K562 (cell line): ENCODE measurements at regions not wholly inside any gene's neighbourhood (a gene's known extent, or its start where the extent isn't known, plus 50 kb on each side); places are given as distances from the start of the nearest gene placed in this dataset.
A peak's percentile ranks its signal among the peaks of the same experiment; 100 is the strongest.

Source experiments
- ASH1L ChIP-seq: fragments of 450-650 bp; IDR thresholded peaks from 2 replicates; pipeline ENCODE4 v1.6.1; 2018; ENCODE audit warnings: borderline replicate concordance, mild to moderate bottlenecking, low read depth; ENCODE audit not compliant: partially characterized antibody
- CREB5 ChIP-seq: fragments of 250-450 bp; sonication (Bioruptor Pico); IDR thresholded peaks from 2 replicates; pipeline ENCODE4 v1.5.0; 2020; ENCODE audit warnings: mild to moderate bottlenecking
- ETV6 ChIP-seq, 3 experiments: fragments of 150-350 bp in 1 of 3; sonication (generic) in 1 of 3; formaldehyde crosslinking in 1 of 3; IDR thresholded peaks; 2 replicates each; pipeline versions ENCODE4 v1.6.1 to v1.8.0; 2014 to 2022; ENCODE audit warnings: borderline replicate concordance in 2 of 3, low read depth in 2 of 3, antibody characterized with exemption in 1 of 3, low read length in 1 of 3, mild to moderate bottlenecking in 1 of 3, missing genetic modification reagents in 1 of 3
- KDM2B ChIP-seq: fragments of 250-450 bp; sonication (Bioruptor Pico); IDR thresholded peaks from 2 replicates; pipeline ENCODE4 v1.8.0; 2021; ENCODE audit warnings: mild to moderate bottlenecking, moderate library complexity
- KLF1 ChIP-seq: fragments of 450-650 bp; IDR thresholded peaks from 2 replicates; pipeline ENCODE4 v1.6.1; 2016; ENCODE audit warnings: missing genetic modification characterization, missing compliant biosample characterization
- NR0B1 ChIP-seq: fragments of 450-650 bp; IDR thresholded peaks from one replicate; pipeline ENCODE4 v1.6.1; 2018; ENCODE audit warnings: mild to moderate bottlenecking, moderate library complexity; ENCODE audit not compliant: partially characterized antibody
- NR4A1 ChIP-seq, 2 experiments: fragments of 250-450 bp in 1 of 2; fragments of 450-650 bp in 1 of 2; sonication (Bioruptor Pico) in 1 of 2; IDR thresholded peaks; 2 replicates each; pipeline versions ENCODE4 v1.4.0 to v1.6.1; 2016 to 2020; ENCODE audit warnings: mild to moderate bottlenecking in 2 of 2, missing compliant biosample characterization in 1 of 2, missing genetic modification characterization in 1 of 2, moderate library complexity in 1 of 2
- RAD51 ChIP-seq: fragments of 450-650 bp; IDR thresholded peaks from 2 replicates; pipeline ENCODE4 v1.7.1; 2016; ENCODE audit warnings: low read depth, mild to moderate bottlenecking, borderline replicate concordance
- RBM14 ChIP-seq: fragments of 200-400 bp; formaldehyde crosslinking; IDR thresholded peaks from 2 replicates; pipeline ENCODE4 v1.6.1; 2018; ENCODE audit warnings: low read depth, mild to moderate bottlenecking, low read length, moderate library complexity, borderline replicate concordance; ENCODE audit not compliant: insufficient read depth
- SETDB1 ChIP-seq: IDR thresholded peaks from one replicate; pipeline ENCODE4 v1.6.1; 2012; ENCODE audit warnings: low read length, control low read depth, inconsistent platforms
- SMARCA5 ChIP-seq: fragments of 450-650 bp; IDR thresholded peaks from 2 replicates; pipeline ENCODE4 v1.6.1; 2016
- SRF ChIP-seq, 2 experiments: fragments of 250-450, 450-650 bp in 1 of 2; sonication (Bioruptor Pico) in 1 of 2; sonication (generic) in 1 of 2; formaldehyde crosslinking; IDR thresholded peaks; 2 replicates each; pipeline versions ENCODE4 v1.5.0 to v1.5.1; 2020 to 2022; ENCODE audit warnings: mild to moderate bottlenecking in 1 of 2, missing genetic modification reagents in 1 of 2
- SRSF9 ChIP-seq: fragments of 200-400 bp; formaldehyde crosslinking; IDR thresholded peaks from 2 replicates; pipeline ENCODE4 v1.6.1; 2017; ENCODE audit warnings: low read depth, low read length, borderline replicate concordance
- TCF15 ChIP-seq: fragments of 250-450 bp; sonication (Bioruptor Pico); IDR thresholded peaks from 2 replicates; pipeline ENCODE4 v1.8.0; 2022; ENCODE audit warnings: moderate library complexity, mild to moderate bottlenecking, inconsistent platforms
- ZC3H4 ChIP-seq: sonication (generic); formaldehyde crosslinking; IDR thresholded peaks from 2 replicates; pipeline ENCODE4 v1.9.0; 2021; ENCODE audit warnings: missing genetic modification reagents, borderline replicate concordance
- ZFP1 ChIP-seq: fragments of 450-650 bp; formaldehyde crosslinking; IDR thresholded peaks from 2 replicates; pipeline ENCODE4 v1.4.0; 2020; ENCODE audit warnings: mild to moderate bottlenecking, mixed read lengths
- ZNF133 ChIP-seq: fragments of 250-450 bp; sonication (Bioruptor Pico); IDR thresholded peaks from 2 replicates; pipeline ENCODE4 v1.4.0; 2020; ENCODE audit warnings: mild to moderate bottlenecking
- ZNF436 ChIP-seq: fragments of 250-450, 450-650 bp; sonication (Bioruptor Pico); formaldehyde crosslinking; IDR thresholded peaks from 2 replicates; pipeline ENCODE4 v1.7.0; 2020; ENCODE audit warnings: mild to moderate bottlenecking
- ZNF609 ChIP-seq: sonication (generic); formaldehyde crosslinking; IDR thresholded peaks from 2 replicates; pipeline ENCODE4 v1.8.1; 2023; ENCODE audit warnings: missing genetic modification reagents, mild to moderate bottlenecking, borderline replicate concordance
- ZNF75A ChIP-seq: fragments of 450-650 bp; formaldehyde crosslinking; IDR thresholded peaks from 2 replicates; pipeline ENCODE4 v1.4.0; 2020; ENCODE audit warnings: mild to moderate bottlenecking
- ZNF77 ChIP-seq: fragments of 250-450 bp; sonication (Bioruptor Pico); IDR thresholded peaks from 2 replicates; pipeline ENCODE4 v1.5.0; 2020

GRCh38 chr4:10326075-10326474, 131.2 kb downstream of the ZNF518B start (continued):
- TF ChIP-seq RAD51: no peak
- TF ChIP-seq NR0B1: no peak
- no peak for TF ChIP-seq ZNF436 (CRISPR knock-in tag)
- no peak for TF ChIP-seq SETDB1
- TF ChIP-seq SMARCA5: no peak
- no peak for TF ChIP-seq ZFP1 (CRISPR knock-in tag)
- TF ChIP-seq ZNF609 (CRISPR knock-in tag): no peak
- TF ChIP-seq TCF15: no peak
- no peak for TF ChIP-seq RBM14
- no peak for TF ChIP-seq ZNF75A
- no peak for TF ChIP-seq KLF1 (tag)
- no peak for TF ChIP-seq ASH1L
- no peak for TF ChIP-seq ZC3H4 (CRISPR knock-in tag)
- TF ChIP-seq NR4A1 (CRISPR knock-in tag; IDR thresholded peaks at IDR 0.05): no peak
- TF ChIP-seq NR4A1 (tag; IDR thresholded peaks at IDR 0.05): 0 out of 2 replicates have a peak, but pooled peaks have one; percentile 27
- no peak for TF ChIP-seq SRSF9
- TF ChIP-seq CREB5 (CRISPR knock-in tag): no peak
- TF ChIP-seq ZNF133 (CRISPR knock-in tag): no peak
- TF ChIP-seq SRF (CRISPR knock-in tag; IDR thresholded peaks at IDR 0.05): no peak
- TF ChIP-seq ETV6 (IDR thresholded peaks at IDR 0.05; ENCODE audit: borderline replicate concordance in 1 of 2, low read depth in 2 of 2, low read length in 1 of 2): no peak
- TF ChIP-seq ETV6 (CRISPR knock-in tag; IDR thresholded peaks at IDR 0.05; ENCODE audit: borderline replicate concordance): no peak
- no peak for TF ChIP-seq ZNF77
- no peak for TF ChIP-seq KDM2B (CRISPR knock-in tag)
